ENCODE measurements at regions not wholly inside any gene's neighbourhood (a gene's known extent, or its start where the extent isn't known, plus 50 kb on each side); places are given as distances from the start of the nearest gene placed in this dataset.

DNA sequence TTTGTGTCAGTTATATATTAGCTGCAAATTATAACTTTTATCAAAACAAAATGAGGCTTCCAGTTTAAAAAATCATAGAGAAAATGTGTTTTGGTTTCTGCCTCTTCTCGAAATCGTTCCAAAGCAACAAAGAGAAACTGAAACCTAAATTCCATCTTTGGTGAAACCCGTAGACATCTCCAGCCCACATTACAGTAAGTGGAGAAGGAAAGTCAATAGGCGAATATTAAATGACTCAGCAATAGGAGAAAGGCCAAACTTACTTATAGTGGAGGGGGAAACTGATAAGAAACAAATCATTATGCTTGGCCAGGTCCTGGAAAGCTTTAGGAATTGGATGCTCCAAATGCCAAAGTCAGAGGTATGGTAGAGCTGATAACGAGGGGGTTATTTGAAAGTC lies 103.0 kb upstream of the SHISA6 start:
- Histone ChIP-seq H3K4me1 (ENCODE audit: control insufficient read depth in 4 of 4, insufficient read depth in 4 of 4, low read length in 3 of 4) (no peaks in the 10 kb centered on the region), H3K9ac (ENCODE audit: low read depth in 1 of 2, low read length in 2 of 2) (no peak overlapping the region), H3K27me3 (ENCODE audit: control insufficient read depth in 4 of 4, insufficient read depth in 4 of 4, low read length in 3 of 4) (no peaks in the 10 kb centered on the region), H3K4me3 (ENCODE audit: low read depth in 1 of 3, low read length in 3 of 3) (no peak overlapping the region), H3K27ac (ENCODE audit: low read depth in 1 of 2, low read length in 2 of 2) (no peak overlapping the region), H3K9me3 (ENCODE audit: control insufficient read depth in 4 of 4, low read length in 3 of 4) (no peaks in the 10 kb centered on the region), H3K36me3 (ENCODE audit: control insufficient read depth in 4 of 4, insufficient read depth in 3 of 4, low read depth in 1 of 4, low read length in 3 of 4) (no peaks in the 10 kb centered on the region)
- no peak for DNase-seq (ENCODE audit: low spot score)
- TF ChIP-seq, protein P1, sequence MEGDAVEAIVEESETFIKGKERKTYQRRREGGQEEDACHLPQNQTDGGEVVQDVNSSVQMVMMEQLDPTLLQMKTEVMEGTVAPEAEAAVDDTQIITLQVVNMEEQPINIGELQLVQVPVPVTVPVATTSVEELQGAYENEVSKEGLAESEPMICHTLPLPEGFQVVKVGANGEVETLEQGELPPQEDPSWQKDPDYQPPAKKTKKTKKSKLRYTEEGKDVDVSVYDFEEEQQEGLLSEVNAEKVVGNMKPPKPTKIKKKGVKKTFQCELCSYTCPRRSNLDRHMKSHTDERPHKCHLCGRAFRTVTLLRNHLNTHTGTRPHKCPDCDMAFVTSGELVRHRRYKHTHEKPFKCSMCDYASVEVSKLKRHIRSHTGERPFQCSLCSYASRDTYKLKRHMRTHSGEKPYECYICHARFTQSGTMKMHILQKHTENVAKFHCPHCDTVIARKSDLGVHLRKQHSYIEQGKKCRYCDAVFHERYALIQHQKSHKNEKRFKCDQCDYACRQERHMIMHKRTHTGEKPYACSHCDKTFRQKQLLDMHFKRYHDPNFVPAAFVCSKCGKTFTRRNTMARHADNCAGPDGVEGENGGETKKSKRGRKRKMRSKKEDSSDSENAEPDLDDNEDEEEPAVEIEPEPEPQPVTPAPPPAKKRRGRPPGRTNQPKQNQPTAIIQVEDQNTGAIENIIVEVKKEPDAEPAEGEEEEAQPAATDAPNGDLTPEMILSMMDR (IDR thresholded peaks at IDR 0.05; ENCODE audit: low read depth, low read length, missing input control), result no peak
- WGBS, result 75% methylated on average over 5 of the region's 5 CpGs

GRCh38 chr17:11135819-11136218 lies 105.2 kb upstream of the SHISA6 start:
- 87% methylated on average over 1 of the region's 1 CpG for WGBS

More at GRCh38 chr17:11135819-11136218, 105.2 kb upstream of the SHISA6 start:
- H3K36me3 ChIP-seq (ENCODE audit: control insufficient read depth in 4 of 4, insufficient read depth in 3 of 4, low read depth in 1 of 4, low read length in 3 of 4), result no peaks in the 10 kb centered on the region
- TF ChIP-seq, protein P2, sequence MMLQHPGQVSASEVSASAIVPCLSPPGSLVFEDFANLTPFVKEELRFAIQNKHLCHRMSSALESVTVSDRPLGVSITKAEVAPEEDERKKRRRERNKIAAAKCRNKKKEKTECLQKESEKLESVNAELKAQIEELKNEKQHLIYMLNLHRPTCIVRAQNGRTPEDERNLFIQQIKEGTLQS (IDR thresholded peaks at IDR 0.05), result no peak
- TF ChIP-seq, protein P1 (IDR thresholded peaks at IDR 0.05; ENCODE audit: low read depth, low read length, missing input control), result no peak
- TF ChIP-seq FOXA2 (IDR thresholded peaks at IDR 0.05), result no peak
- TF ChIP-seq, protein P3, sequence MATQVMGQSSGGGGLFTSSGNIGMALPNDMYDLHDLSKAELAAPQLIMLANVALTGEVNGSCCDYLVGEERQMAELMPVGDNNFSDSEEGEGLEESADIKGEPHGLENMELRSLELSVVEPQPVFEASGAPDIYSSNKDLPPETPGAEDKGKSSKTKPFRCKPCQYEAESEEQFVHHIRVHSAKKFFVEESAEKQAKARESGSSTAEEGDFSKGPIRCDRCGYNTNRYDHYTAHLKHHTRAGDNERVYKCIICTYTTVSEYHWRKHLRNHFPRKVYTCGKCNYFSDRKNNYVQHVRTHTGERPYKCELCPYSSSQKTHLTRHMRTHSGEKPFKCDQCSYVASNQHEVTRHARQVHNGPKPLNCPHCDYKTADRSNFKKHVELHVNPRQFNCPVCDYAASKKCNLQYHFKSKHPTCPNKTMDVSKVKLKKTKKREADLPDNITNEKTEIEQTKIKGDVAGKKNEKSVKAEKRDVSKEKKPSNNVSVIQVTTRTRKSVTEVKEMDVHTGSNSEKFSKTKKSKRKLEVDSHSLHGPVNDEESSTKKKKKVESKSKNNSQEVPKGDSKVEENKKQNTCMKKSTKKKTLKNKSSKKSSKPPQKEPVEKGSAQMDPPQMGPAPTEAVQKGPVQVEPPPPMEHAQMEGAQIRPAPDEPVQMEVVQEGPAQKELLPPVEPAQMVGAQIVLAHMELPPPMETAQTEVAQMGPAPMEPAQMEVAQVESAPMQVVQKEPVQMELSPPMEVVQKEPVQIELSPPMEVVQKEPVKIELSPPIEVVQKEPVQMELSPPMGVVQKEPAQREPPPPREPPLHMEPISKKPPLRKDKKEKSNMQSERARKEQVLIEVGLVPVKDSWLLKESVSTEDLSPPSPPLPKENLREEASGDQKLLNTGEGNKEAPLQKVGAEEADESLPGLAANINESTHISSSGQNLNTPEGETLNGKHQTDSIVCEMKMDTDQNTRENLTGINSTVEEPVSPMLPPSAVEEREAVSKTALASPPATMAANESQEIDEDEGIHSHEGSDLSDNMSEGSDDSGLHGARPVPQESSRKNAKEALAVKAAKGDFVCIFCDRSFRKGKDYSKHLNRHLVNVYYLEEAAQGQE (IDR thresholded peaks at IDR 0.05), result no peak
- TF ChIP-seq GABPA (IDR thresholded peaks at IDR 0.05 in 1 of 2, conservative IDR thresholded peaks at IDR 0.05 in 1 of 2), result no peak
- no peak for TF ChIP-seq RXRA (IDR thresholded peaks at IDR 0.05)
- no peak for TF ChIP-seq TAF1 (conservative IDR thresholded peaks at IDR 0.05)
- no peak for TF ChIP-seq SP1 (IDR thresholded peaks at IDR 0.05)
- no peak for TF ChIP-seq MAX (IDR thresholded peaks at IDR 0.05)
- TF ChIP-seq HNF4G (IDR thresholded peaks at IDR 0.05), result no peak
- no peak for TF ChIP-seq YY1 (IDR thresholded peaks at IDR 0.05)
- no peak for TF ChIP-seq NR2F2 (IDR thresholded peaks at IDR 0.05)
- TF ChIP-seq HNF4A (conservative IDR thresholded peaks at IDR 0.05), result no peak
- no peak for TF ChIP-seq JUND (IDR thresholded peaks at IDR 0.05)
- TF ChIP-seq FOXA1 (IDR thresholded peaks at IDR 0.05), result no peak
- TF ChIP-seq EGR1 (IDR thresholded peaks at IDR 0.05; ENCODE audit: low read depth in 2 of 2), result no peak
- no peak for TF ChIP-seq RAD21 (IDR thresholded peaks at IDR 0.05)
- TF ChIP-seq, protein P4, sequence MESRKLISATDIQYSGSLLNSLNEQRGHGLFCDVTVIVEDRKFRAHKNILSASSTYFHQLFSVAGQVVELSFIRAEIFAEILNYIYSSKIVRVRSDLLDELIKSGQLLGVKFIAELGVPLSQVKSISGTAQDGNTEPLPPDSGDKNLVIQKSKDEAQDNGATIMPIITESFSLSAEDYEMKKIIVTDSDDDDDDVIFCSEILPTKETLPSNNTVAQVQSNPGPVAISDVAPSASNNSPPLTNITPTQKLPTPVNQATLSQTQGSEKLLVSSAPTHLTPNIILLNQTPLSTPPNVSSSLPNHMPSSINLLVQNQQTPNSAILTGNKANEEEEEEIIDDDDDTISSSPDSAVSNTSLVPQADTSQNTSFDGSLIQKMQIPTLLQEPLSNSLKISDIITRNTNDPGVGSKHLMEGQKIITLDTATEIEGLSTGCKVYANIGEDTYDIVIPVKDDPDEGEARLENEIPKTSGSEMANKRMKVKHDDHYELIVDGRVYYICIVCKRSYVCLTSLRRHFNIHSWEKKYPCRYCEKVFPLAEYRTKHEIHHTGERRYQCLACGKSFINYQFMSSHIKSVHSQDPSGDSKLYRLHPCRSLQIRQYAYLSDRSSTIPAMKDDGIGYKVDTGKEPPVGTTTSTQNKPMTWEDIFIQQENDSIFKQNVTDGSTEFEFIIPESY (IDR thresholded peaks at IDR 0.05), result no peak
- H3K4me1 ChIP-seq (ENCODE audit: control insufficient read depth in 4 of 4, insufficient read depth in 4 of 4, low read length in 3 of 4), result no peaks in the 10 kb centered on the region
- H3K4me3 ChIP-seq (ENCODE audit: low read depth in 1 of 3, low read length in 3 of 3), result no peak overlapping the region
- H3K27me3 ChIP-seq (ENCODE audit: control insufficient read depth in 4 of 4, insufficient read depth in 4 of 4, low read length in 3 of 4), result no peaks in the 10 kb centered on the region
- DNase-seq (ENCODE audit: low spot score), result no peak
- no peak overlapping the region for H3K9ac ChIP-seq (ENCODE audit: low read depth in 1 of 2, low read length in 2 of 2)
- no peaks in the 10 kb centered on the region for H3K9me3 ChIP-seq (ENCODE audit: control insufficient read depth in 4 of 4, low read length in 3 of 4)
- H3K27ac ChIP-seq (ENCODE audit: low read depth in 1 of 2, low read length in 2 of 2), result no peak overlapping the region
